Psoas muscle (tissue), 7 donors: ENCODE measurements at regions not wholly inside any gene's neighbourhood (a gene's known extent, or its start where the extent isn't known, plus 50 kb on each side); places are given as distances from the start of the nearest gene placed in this dataset.
"Not testable (repeated sequence)": the region's sequence is repeated elsewhere in the genome, so short reads cannot be mapped to it uniquely, and the experiment has no call there.

Experiments
- ATAC-seq, 4 donors: fragments of 200-7000 bp; cut with Tn5 transposase; one replicate each; pipeline ENCODE4 v1.9.1; 2020; ENCODE audit warnings: moderate library complexity in 3 of 4, mild to moderate bottlenecking in 2 of 4
- DNase-seq, 2 donors: peaks; one replicate each; pipeline ENCODE4 v3.0.0-alpha.2; 2020
- H3K27ac ChIP-seq: fragments of 200-600 bp; one replicate; pipeline ENCODE4 v1.8.0; 2022
- H3K27me3 ChIP-seq, 3 donors: fragments of 200-600 bp in 1 of 3; one replicate each; pipeline versions ENCODE4 v1.6.1 to v1.8.0; 2013 to 2022; ENCODE audit warnings: low read length in 2 of 3, mild to moderate bottlenecking in 2 of 3, moderate library complexity in 1 of 3; ENCODE audit not compliant: insufficient read depth in 3 of 3
- H3K36me3 ChIP-seq, 2 donors: fragments of 200-600 bp in 1 of 2; one replicate each; pipeline versions ENCODE4 v1.6.1 to v1.8.0; 2013 to 2022; ENCODE audit warnings: low read depth in 1 of 2, mild to moderate bottlenecking in 1 of 2, moderate library complexity in 1 of 2; ENCODE audit not compliant: insufficient read depth in 1 of 2
- H3K4me1 ChIP-seq: fragments of 200-600 bp; one replicate; pipeline ENCODE4 v1.8.0; 2022
- H3K4me3 ChIP-seq: fragments of 200-600 bp; one replicate; pipeline ENCODE4 v1.8.0; 2022; ENCODE audit warnings: mild to moderate bottlenecking
- H3K9me3 ChIP-seq: fragments of 200-600 bp; one replicate; pipeline ENCODE4 v1.8.0; 2022
- WGBS, 3 donors: extraction: QIAGEN DNeasy Blood & Tissue Kit; methylation state at CpG; one replicate each; pipeline versions ENCODE4 v1.1.6 to v1.1.7; 2013; 5-methylcytosine and 5-hydroxymethylcytosine counted together
- intact Hi-C, 2 donors: fragments of 100-400 bp; cut with DNase I; formaldehyde crosslinking; loops; one replicate each; pipeline versions ENCODE4 v1.11.0 to v1.14.2; 2022
- TF ChIP-seq, protein P1 (sequence below): fragments of 200-600 bp; IDR thresholded peaks from one replicate; pipeline ENCODE4 v1.8.0; 2022; ENCODE audit warnings: antibody characterized with exemption
- donor health status: healthy with polysubstance abuse.
- donor health status: DM: no; HTN: no; CAD: no; lungs with moderate emphysema.
- donor health status: Bipolar disorder and iron deficiency.
- donor health status: healthy.
- donor health status: DM: yes; HTN: yes; CAD: no.
- donor health status: DM: no; HTN: no; CAD: no.
- donor health status: DM: yes; HTN: yes; CAD: no.

DNA sequence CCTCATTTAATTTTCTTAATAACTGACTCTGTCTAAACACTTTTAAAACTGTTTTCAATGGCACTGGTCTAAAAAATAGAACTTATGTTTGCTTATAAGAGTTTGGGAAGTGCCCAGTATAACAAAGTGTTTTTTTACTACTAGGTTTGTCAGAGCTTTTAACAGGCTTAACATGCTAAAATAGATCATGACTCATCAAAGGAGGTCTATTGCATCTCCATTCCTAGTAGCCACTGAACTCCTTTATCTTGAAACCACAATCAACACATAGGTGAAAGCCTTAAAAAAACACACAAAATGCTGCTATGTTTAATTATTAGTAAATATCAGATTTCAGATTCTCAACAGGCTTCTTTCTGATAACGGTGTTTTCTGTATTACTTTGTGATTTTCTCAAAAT, 196.4 kb upstream of the KIF2B start:
- intact Hi-C loops = no loop called here
- Histone ChIP-seq H3K27ac (no peak overlapping the region), H3K27me3 (no peaks in the 10 kb centered on the region), H3K4me1 (no peaks in the 10 kb centered on the region), H3K4me3 (no peak overlapping the region), H3K9me3 (no peaks in the 10 kb centered on the region), H3K36me3 (no peaks in the 10 kb centered on the region)
- no peak for DNase-seq
- peak in 1 of 4 donors; percentile 62 for ATAC-seq
- 59 to 78% (median 77%) methylated on average over 1 of the region's 1 CpG for WGBS, 3 donors
- TF ChIP-seq, protein P1, sequence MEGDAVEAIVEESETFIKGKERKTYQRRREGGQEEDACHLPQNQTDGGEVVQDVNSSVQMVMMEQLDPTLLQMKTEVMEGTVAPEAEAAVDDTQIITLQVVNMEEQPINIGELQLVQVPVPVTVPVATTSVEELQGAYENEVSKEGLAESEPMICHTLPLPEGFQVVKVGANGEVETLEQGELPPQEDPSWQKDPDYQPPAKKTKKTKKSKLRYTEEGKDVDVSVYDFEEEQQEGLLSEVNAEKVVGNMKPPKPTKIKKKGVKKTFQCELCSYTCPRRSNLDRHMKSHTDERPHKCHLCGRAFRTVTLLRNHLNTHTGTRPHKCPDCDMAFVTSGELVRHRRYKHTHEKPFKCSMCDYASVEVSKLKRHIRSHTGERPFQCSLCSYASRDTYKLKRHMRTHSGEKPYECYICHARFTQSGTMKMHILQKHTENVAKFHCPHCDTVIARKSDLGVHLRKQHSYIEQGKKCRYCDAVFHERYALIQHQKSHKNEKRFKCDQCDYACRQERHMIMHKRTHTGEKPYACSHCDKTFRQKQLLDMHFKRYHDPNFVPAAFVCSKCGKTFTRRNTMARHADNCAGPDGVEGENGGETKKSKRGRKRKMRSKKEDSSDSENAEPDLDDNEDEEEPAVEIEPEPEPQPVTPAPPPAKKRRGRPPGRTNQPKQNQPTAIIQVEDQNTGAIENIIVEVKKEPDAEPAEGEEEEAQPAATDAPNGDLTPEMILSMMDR = no peak

DNA sequence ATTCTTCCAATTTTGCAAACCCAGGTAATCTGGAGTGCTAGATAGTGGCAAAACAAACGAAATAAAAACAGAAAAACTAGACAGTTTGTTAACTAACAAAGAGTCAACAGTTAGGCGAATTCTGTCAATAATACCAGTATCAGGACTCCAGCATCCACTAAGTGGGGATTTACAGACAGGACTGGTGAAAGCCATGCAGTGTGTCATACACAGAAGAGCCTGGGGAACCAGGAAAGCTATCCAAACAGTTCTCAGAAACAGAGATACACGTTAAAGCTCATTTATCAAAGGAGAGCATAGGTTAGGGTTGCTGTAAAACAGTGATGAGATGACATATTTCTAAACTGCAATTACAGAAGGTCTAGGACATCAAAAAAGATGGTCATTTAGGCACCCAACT, 203.7 kb upstream of the KIF2B start:
- no peaks in the 10 kb centered on the region for H3K4me1 ChIP-seq
- no peaks in the 10 kb centered on the region for H3K27me3 ChIP-seq
- DNase-seq = no peak
- 56 to 68% (median 58%) methylated on average over 3 of the region's 3 CpGs for WGBS, 3 donors
- no peaks in the 10 kb centered on the region for H3K9me3 ChIP-seq
- no peaks in the 10 kb centered on the region for H3K36me3 ChIP-seq
- H3K4me3 ChIP-seq = no peak overlapping the region
- TF ChIP-seq, protein P1 = no peak
- intact Hi-C loops = no loop called here
- no peak overlapping the region for H3K27ac ChIP-seq
- no peak for ATAC-seq

DNA sequence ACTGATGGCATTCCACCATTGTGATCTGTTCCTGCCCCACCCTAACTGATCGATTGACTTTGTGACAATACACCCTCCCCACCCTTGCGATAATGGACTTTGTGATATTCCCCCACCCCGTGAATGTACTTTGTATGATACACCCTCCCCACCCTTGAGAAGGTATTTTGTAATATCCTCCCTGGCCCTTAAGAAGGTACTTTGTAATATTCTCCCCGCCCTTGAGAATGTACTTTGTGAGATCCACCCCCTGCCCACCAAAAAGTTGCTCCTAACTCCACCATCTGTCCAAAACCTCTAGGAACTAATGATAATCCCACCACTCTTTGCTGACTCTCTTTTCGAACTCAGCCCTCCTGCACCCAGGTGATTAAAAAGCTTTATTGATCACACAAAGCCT, 214.5 kb upstream of the KIF2B start:
- H3K36me3 ChIP-seq, H3K9me3 ChIP-seq, intact Hi-C loops, H3K4me3 ChIP-seq, H3K27ac ChIP-seq, ATAC-seq, H3K4me1 ChIP-seq, H3K27me3 ChIP-seq, DNase-seq: not testable (repeated sequence)
- 85 to 89% (median 88%) methylated on average over 5 of the region's 5 CpGs for WGBS, 3 donors

DNA sequence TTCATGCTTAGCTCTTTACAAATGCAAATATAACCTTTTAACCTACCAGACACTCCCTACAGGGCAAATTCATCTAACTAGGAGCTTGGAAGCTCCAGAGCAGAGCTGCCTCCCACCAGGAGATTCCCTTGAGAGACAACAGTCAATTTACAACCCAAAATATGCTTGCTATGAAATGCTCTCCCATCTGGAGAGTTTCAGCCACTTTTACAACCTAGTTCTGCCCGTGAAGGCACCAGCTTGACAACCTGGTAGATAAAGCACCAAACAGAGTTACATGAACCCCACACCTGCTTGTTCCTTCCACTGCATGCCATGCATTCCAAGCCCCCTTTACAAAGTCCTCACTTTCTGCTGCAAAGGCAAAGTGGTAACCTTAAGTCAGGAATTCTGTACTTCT, 215.3 kb upstream of the KIF2B start:
- H3K9me3 ChIP-seq = no peaks in the 10 kb centered on the region
- TF ChIP-seq, protein P1 = no peak
- no peak overlapping the region for H3K27ac ChIP-seq
- no peak overlapping the region for H3K4me3 ChIP-seq
- ATAC-seq (no peak), DNase-seq (no peak)
- H3K4me1 ChIP-seq = no peaks in the 10 kb centered on the region
- no peaks in the 10 kb centered on the region for H3K36me3 ChIP-seq
- intact Hi-C loops = no loop called here
- 0 to 21% (median 0%) methylated on average over 1 of the region's 1 CpG for WGBS, 3 donors
- H3K27me3 ChIP-seq = no peaks in the 10 kb centered on the region

DNA sequence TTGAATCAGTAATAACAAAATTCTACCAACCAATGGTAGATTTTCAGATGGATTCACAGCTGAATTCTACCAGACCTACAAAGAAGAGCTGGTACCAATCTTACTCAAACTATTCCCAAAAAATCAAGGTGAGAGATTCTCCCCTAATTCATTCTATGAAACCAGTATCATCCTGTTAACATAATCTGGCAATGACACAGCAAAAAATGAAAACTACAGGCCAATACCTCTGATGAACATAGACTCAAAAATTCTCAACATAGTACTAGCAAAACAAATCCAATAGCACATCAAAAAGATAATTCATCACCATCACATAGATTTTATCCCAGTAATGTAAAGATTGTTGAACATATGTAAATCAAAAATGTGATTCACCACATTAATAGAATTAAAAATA, 234.4 kb upstream of the KIF2B start:
- H3K9me3 ChIP-seq = no peaks in the 10 kb centered on the region
- ATAC-seq (no peak), DNase-seq (no peak)
- TF ChIP-seq, protein P1 = no peak
- no peaks in the 10 kb centered on the region for H3K27me3 ChIP-seq
- no peak overlapping the region for H3K4me3 ChIP-seq
- no peaks in the 10 kb centered on the region for H3K4me1 ChIP-seq
- intact Hi-C loops = no loop called here
- H3K36me3 ChIP-seq = no peaks in the 10 kb centered on the region
- H3K27ac ChIP-seq = no peak overlapping the region
